ENCODE measurements at regions not wholly inside any gene's neighbourhood (a gene's known extent, or its start where the extent isn't known, plus 50 kb on each side); places are given as distances from the start of the nearest gene placed in this dataset.

DNA sequence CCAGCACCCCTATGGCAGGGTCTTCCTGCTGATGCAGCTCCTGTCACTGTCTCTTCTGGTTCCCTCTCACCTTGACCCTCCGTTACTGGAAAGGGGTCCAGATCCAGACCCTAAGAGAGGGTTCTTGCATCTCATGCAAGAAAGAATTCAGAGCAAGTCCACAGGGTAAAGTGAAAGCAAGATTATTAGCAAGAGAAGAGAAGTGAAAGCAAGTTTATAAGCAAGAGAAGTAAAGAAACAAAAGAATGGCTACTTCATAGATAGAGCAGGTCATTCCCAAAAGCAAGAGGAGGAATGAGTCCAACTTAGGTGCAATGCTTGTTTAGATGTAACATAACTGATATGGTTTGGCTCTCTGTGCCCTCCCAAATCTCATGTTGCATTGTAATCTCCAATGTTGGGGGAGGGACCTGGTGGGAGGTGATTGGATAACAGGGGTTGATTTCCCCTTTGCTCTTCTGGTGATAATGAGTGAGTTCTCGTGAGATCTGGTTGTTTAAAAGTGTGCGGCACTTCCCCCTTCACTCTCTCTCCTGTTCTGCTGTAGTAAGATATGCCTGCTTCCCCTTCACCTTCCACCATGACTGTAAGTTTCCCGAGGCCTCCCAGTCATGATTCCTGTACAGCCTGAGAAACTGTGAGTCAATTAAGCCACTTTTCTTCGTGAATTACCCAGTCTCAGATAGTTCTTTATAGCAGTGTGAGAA, 183.3 kb downstream of the MED10 start:
- H3K9ac ChIP-seq (ENCODE audit: low read length): no peak overlapping the region
- H2AFZ ChIP-seq (ENCODE audit: low read length): peak overlapping the region; percentile 14; the same call in 1 of the 2 replicates
- H3K79me2 ChIP-seq (ENCODE audit: low read length): no peaks in the 10 kb centered on the region
- peak; percentile 9 for DNase-seq
- H3F3A ChIP-seq (ENCODE audit: insufficient read depth, low read length): no peaks in the 10 kb centered on the region
- H3K9me3 ChIP-seq (replicated peaks; ENCODE audit: insufficient read depth, low read length): no peaks in the 10 kb centered on the region
- no peaks in the 10 kb centered on the region for H3K27me3 ChIP-seq (replicated peaks; ENCODE audit: insufficient read depth, low read length)
- H3K4me3 ChIP-seq (ENCODE audit: low read length): no peak overlapping the region
- 0 out of 2 replicates have a peak overlapping the region, but pooled peaks have one; percentile 5 for H3K4me2 ChIP-seq (ENCODE audit: low read depth, low read length)
- H3K36me3 ChIP-seq (replicated peaks; ENCODE audit: insufficient read depth, low read length): no peaks in the 10 kb centered on the region
- H4K20me1 ChIP-seq (ENCODE audit: insufficient read depth, low read length): no peaks in the 10 kb centered on the region
- no peaks in the 10 kb centered on the region for H3K9me2 ChIP-seq (replicated peaks; ENCODE audit: insufficient read depth, low read length)
- H3K4me1 ChIP-seq (ENCODE audit: low read length): no peaks in the 10 kb centered on the region
- no peak overlapping the region for H3K27ac ChIP-seq (ENCODE audit: low read length)
- no peak for TF ChIP-seq EZH2 (optimal IDR thresholded peaks at IDR 0.05; ENCODE audit: low read depth, low read length)
- no peak for TF ChIP-seq EZH2phosphoT487 (IDR thresholded peaks at IDR 0.05; ENCODE audit: low read length)
- TF ChIP-seq, protein P1, sequence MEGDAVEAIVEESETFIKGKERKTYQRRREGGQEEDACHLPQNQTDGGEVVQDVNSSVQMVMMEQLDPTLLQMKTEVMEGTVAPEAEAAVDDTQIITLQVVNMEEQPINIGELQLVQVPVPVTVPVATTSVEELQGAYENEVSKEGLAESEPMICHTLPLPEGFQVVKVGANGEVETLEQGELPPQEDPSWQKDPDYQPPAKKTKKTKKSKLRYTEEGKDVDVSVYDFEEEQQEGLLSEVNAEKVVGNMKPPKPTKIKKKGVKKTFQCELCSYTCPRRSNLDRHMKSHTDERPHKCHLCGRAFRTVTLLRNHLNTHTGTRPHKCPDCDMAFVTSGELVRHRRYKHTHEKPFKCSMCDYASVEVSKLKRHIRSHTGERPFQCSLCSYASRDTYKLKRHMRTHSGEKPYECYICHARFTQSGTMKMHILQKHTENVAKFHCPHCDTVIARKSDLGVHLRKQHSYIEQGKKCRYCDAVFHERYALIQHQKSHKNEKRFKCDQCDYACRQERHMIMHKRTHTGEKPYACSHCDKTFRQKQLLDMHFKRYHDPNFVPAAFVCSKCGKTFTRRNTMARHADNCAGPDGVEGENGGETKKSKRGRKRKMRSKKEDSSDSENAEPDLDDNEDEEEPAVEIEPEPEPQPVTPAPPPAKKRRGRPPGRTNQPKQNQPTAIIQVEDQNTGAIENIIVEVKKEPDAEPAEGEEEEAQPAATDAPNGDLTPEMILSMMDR (IDR thresholded peaks at IDR 0.05; ENCODE audit: low read length): no peak

DNA sequence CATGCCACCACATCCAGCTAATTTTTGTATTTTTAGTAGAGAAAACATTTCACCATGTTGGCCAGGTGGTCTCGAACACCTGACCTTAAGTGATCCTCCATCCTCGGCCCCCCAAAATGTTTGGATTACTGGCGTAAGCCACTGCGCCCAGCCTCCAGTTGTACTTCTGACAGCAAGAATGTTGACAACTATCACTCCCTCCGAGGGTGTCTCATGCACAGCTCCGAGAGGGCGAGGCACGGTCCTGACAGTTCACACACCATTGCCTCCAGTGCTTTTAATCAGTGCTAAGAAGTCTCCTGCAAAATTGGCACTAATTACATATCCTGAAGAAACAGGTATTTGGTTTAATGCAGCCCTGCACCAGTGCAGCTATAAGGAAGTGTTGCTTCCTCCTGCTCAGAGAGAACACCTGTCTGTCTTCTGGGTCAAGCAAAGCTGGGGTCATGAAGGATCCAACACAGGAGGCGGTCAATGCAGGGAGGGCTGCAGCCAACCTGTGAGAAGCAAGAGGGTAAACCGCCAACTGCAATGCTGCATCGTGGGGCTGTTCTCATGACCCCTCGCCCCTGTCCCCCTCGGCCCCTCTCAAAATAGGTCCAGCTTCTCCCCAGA, 184.0 kb downstream of the MED10 start:
- Histone ChIP-seq H3K4me2 (ENCODE audit: low read depth, low read length) (no peak overlapping the region), H4K20me1 (ENCODE audit: insufficient read depth, low read length) (no peaks in the 10 kb centered on the region), H3K9me3 (replicated peaks; ENCODE audit: insufficient read depth, low read length) (no peaks in the 10 kb centered on the region), H3K27me3 (replicated peaks; ENCODE audit: insufficient read depth, low read length) (no peaks in the 10 kb centered on the region), H3F3A (ENCODE audit: insufficient read depth, low read length) (no peaks in the 10 kb centered on the region), H3K9ac (ENCODE audit: low read length) (no peak overlapping the region), H3K79me2 (ENCODE audit: low read length) (no peaks in the 10 kb centered on the region), H3K36me3 (replicated peaks; ENCODE audit: insufficient read depth, low read length) (no peaks in the 10 kb centered on the region), H3K9me2 (replicated peaks; ENCODE audit: insufficient read depth, low read length) (no peaks in the 10 kb centered on the region), H3K4me3 (ENCODE audit: low read length) (no peak overlapping the region), H2AFZ (ENCODE audit: low read length) (no peak overlapping the region), H3K27ac (ENCODE audit: low read length) (no peak overlapping the region), H3K4me1 (ENCODE audit: low read length) (no peaks in the 10 kb centered on the region)
- TF ChIP-seq EZH2phosphoT487 (IDR thresholded peaks at IDR 0.05; ENCODE audit: low read length): no peak
- TF ChIP-seq EZH2 (optimal IDR thresholded peaks at IDR 0.05; ENCODE audit: low read depth, low read length): no peak
- TF ChIP-seq, protein P1 (IDR thresholded peaks at IDR 0.05; ENCODE audit: low read length): no peak
- DNase-seq: no peak

DNA sequence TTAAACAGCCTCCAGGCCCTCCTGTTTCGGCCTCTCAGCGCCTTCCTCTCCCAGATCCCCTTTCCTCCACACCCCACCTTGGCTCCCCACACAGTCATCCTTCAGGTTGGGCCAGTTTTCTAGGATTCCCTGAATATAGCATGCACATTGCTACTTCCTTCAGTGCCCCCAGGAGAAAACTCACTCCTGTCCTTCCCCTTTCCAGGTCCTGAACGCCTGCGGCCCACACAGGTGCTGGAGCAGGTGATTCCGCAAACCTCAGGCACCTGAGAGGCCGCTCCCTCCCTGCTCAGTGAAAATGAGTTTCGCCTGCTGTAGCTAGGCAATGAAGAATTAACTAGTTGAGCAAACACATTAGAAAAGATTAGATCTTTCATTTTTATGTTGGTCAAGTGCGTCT, 185.0 kb downstream of the MED10 start:
- no peak overlapping the region for H3K4me2 ChIP-seq (ENCODE audit: low read depth, low read length)

More for the DNA sequence above, 185.0 kb downstream of the MED10 start:
- Histone ChIP-seq H3K27ac (ENCODE audit: low read length) (no peak overlapping the region), H3K9me2 (replicated peaks; ENCODE audit: insufficient read depth, low read length) (no peaks in the 10 kb centered on the region), H3K27me3 (replicated peaks; ENCODE audit: insufficient read depth, low read length) (no peaks in the 10 kb centered on the region), H3K79me2 (ENCODE audit: low read length) (no peaks in the 10 kb centered on the region), H3K4me1 (ENCODE audit: low read length) (no peaks in the 10 kb centered on the region), H4K20me1 (ENCODE audit: insufficient read depth, low read length) (no peaks in the 10 kb centered on the region), H3K9me3 (replicated peaks; ENCODE audit: insufficient read depth, low read length) (no peaks in the 10 kb centered on the region), H3K9ac (ENCODE audit: low read length) (no peak overlapping the region), H3K4me3 (ENCODE audit: low read length) (no peak overlapping the region), H3K36me3 (replicated peaks; ENCODE audit: insufficient read depth, low read length) (no peaks in the 10 kb centered on the region), H2AFZ (ENCODE audit: low read length) (no peak overlapping the region), H3F3A (ENCODE audit: insufficient read depth, low read length) (no peaks in the 10 kb centered on the region)
- no peak for DNase-seq
- TF ChIP-seq EZH2 (optimal IDR thresholded peaks at IDR 0.05; ENCODE audit: low read depth, low read length): no peak
- TF ChIP-seq, protein P1 (IDR thresholded peaks at IDR 0.05; ENCODE audit: low read length): no peak
- no peak for TF ChIP-seq EZH2phosphoT487 (IDR thresholded peaks at IDR 0.05; ENCODE audit: low read length)

Data from MM.1S (cell line).